ENCODE measurements at regions not wholly inside any gene's neighbourhood (a gene's known extent, or its start where the extent isn't known, plus 50 kb on each side); places are given as distances from the start of the nearest gene placed in this dataset.

- no peak for DNase-seq (ENCODE audit: low read depth, low spot score)
These were observed 274.2 kb upstream of the SMC2 start for GRCh38 chr9:103819936-103820335.

DNA sequence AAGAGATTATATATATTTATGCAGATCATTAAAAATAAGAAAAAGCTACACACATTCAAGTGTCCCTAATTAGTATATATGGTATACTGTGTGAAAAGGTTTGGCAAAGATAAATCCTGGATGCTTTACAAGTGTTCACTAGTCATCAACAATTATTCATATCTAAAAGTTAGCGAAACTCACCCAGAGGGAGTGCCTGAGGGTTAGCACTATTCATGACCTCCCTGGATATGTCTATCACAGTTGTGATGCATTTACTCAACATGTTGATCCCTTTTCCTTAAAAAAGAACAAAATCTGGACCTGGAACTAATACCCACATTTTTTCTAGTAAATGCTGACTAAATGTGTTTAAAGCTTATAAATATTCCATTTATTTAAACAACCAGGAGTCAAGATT, 273.0 kb upstream of the SMC2 start:
- DNase-seq (ENCODE audit: low read depth, low spot score) = no peak
- H3K4me3 ChIP-seq (ENCODE audit: low read length) = no peak overlapping the region

More at GRCh38 chr9:103819936-103820335, 274.2 kb upstream of the SMC2 start:
- no peak overlapping the region for H3K4me3 ChIP-seq (ENCODE audit: low read length)

- H3K4me3 ChIP-seq (ENCODE audit: low read length) = no peak overlapping the region
These were observed 256.2 kb upstream of the SMC2 start for GRCh38 chr9:103837940-103838339.

DNA sequence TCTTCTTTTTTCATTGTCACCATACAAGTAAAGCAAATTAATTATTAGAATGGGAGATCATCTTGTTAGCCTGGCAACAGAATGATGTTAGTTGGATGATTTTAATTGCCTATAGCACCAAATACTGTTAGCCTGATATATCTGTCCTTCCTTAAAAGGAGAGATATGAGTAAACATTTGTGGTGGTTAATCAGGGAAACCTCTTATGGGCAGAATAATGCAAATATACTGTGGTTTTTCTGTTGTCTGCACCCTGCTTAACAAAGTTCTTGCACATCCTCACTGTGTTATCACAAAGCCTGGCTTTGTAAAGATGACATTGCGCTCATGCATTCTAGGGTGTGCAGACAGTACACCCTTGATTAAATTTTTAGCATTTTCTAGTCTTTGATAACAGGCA, 254.9 kb upstream of the SMC2 start:
- no peak overlapping the region for H3K4me3 ChIP-seq (ENCODE audit: low read length)
- DNase-seq (ENCODE audit: low read depth, low spot score) = no peak

More at GRCh38 chr9:103837940-103838339, 256.2 kb upstream of the SMC2 start:
- no peak for DNase-seq (ENCODE audit: low read depth, low spot score)

GRCh38 chr9:103867886-103868285, 226.2 kb upstream of the SMC2 start:
- DNase-seq (ENCODE audit: low read depth, low spot score) = no peak
- H3K4me3 ChIP-seq (ENCODE audit: low read length) = no peak overlapping the region

DNA sequence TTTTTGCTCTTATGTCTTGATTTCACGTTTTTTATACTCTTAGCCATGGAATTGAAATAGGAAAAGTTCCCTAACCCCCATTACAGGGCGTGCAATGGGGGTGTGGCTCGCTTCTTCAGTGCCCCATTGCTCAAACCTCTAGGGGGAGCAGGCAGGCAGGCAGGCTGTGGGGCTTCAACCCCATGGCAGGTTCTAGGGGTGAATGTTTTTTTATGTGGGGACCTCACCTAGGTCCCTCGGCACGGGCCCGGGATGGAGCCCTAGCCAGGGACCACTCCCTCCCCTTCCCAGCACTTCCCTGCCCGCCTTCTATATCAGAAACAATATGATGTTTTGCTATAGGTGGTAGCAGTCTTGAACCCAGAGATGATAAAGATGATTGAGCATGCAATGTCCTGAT, 221.3 kb upstream of the SMC2 start:
- no peak for DNase-seq (ENCODE audit: low read depth, low spot score)
- no peak overlapping the region for H3K4me3 ChIP-seq (ENCODE audit: low read length)

GRCh38 chr9:103881419-103881818, 212.7 kb upstream of the SMC2 start:
- no peak for DNase-seq (ENCODE audit: low read depth, low spot score)
- H3K4me3 ChIP-seq (ENCODE audit: low read length) = no peak overlapping the region

DNA sequence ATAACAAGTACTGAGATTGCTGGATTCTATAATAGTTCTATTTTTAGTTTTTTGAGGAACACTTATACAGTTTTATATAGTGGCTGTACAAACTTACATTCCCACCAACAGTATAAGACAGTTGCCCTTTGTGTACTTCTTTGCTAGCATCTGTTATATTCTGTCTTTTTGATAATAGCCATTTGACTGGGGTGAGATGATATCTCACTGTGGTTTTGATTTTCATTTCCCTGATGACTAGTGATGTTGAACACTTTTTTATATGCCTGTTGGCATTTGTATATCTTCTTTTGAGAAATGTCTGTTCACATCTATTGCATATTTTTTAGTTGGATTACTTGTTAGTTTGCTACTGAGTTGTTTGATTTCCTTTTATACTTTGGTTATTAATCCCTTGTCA, 204.1 kb upstream of the SMC2 start:
- no peak for DNase-seq (ENCODE audit: low read depth, low spot score)
- no peak overlapping the region for H3K4me3 ChIP-seq (ENCODE audit: low read length)

DNA sequence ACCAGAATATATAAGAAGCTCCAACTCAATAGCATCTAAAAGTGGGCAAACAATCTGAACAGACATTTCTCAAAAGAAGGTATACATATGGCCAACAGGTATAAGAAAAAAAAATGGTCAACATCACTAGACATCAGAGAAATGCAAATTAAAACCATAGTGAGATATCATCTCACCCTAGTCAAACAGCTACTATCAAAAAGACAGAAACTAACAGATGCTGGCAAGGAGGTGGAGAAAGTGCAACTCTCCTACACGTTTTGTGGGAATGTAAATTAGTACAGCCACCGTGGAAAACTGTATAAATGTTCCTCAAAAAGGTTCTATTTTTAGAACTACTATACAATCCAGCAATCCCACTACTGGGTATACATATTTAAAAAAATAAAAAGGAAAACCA, 199.9 kb upstream of the SMC2 start:
- H3K4me3 ChIP-seq (ENCODE audit: low read length) = no peak overlapping the region
- no peak for DNase-seq (ENCODE audit: low read depth, low spot score)

- DNase-seq (ENCODE audit: low read depth, low spot score) = no peak
These were observed 195.6 kb upstream of the SMC2 start for GRCh38 chr9:103898550-103898949.

GRCh38 chr9:103899866-103900265, 194.2 kb upstream of the SMC2 start:
- H3K4me3 ChIP-seq (ENCODE audit: low read length) = no peak overlapping the region
- DNase-seq (ENCODE audit: low read depth, low spot score) = no peak

More at GRCh38 chr9:103898550-103898949, 195.6 kb upstream of the SMC2 start:
- no peak overlapping the region for H3K4me3 ChIP-seq (ENCODE audit: low read length)

DNA sequence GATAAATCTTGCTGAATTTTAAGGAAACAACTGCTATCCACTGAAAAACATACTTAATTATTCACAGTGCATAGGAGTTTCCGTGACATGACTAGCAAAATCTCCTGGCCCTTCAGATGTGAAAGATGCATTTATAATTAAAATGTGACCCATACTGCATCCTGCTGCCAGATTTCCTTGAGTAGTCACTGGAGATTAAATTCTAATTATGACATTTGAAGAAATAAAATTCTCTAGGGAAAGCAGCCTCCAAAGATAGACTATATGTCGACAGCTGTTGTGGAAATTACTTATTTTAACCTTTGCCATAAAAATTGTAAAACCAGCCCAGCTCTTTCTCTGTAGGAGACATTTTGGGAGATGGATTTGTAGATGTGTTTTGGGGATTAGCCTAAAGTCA, 193.6 kb upstream of the SMC2 start:
- H3K4me3 ChIP-seq (ENCODE audit: low read length) = no peak overlapping the region
- no peak for DNase-seq (ENCODE audit: low read depth, low spot score)

GRCh38 chr9:103902263-103902662, 191.8 kb upstream of the SMC2 start:
- H3K4me3 ChIP-seq (ENCODE audit: low read length) = no peak overlapping the region
- no peak for DNase-seq (ENCODE audit: low read depth, low spot score)

DNA sequence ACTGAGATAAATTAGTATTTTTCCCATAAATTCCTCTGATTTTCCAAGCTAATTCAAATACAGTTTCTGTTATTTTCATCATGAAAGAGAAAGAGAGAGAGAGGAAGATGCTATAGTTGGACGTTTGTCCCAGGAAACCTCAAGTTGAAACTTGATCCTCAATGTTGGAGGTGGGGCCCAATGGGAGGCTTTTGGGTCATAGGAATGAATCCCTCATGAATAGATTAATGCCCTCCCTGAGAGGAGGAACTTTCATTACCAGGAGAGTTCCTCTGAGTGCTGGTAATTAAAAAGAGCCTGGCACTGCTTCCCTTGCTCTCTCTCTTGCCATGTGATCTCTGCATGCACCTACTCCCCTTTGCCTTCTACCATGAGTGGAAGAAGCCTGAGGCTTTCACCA, 189.9 kb upstream of the SMC2 start:
- H3K4me3 ChIP-seq (ENCODE audit: low read length) = no peak overlapping the region
- DNase-seq (ENCODE audit: low read depth, low spot score) = no peak

GRCh38 chr9:103913899-103914298, 180.2 kb upstream of the SMC2 start:
- DNase-seq (ENCODE audit: low read depth, low spot score) = no peak

DNA sequence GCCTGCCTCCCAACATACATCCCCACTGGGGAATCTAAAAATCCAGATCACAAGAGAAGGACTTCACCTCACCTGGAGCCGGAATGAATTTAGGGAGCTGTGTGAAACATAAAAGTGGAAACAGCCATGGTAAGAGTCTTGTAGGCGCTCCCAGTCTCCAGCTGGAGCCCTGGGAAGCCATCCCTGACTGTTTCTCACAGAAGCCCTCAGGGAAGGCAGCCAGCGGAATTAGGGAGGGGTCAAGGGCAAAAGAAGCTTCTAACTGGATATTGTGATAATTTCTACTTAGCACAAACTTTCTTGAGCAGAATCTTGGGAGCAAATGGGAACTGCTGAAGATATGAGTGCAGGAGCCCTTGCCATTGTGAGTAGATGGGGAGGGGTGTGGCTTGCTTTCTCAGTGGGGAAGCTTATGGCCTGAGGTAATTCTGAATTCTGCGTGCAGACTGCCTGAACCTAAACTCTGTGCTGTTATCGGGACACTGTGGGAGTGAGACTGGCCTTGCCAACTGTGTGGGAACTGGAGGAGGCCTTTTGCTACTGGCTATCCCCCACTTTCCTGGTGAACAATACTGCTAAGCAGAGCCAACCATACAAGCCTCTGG, 174.4 kb upstream of the SMC2 start:
- DNase-seq (ENCODE audit: low read depth, low spot score) = no peak
- H3K4me3 ChIP-seq (ENCODE audit: low read length) = no peak overlapping the region

More at GRCh38 chr9:103913899-103914298, 180.2 kb upstream of the SMC2 start:
- no peak overlapping the region for H3K4me3 ChIP-seq (ENCODE audit: low read length)

DNA sequence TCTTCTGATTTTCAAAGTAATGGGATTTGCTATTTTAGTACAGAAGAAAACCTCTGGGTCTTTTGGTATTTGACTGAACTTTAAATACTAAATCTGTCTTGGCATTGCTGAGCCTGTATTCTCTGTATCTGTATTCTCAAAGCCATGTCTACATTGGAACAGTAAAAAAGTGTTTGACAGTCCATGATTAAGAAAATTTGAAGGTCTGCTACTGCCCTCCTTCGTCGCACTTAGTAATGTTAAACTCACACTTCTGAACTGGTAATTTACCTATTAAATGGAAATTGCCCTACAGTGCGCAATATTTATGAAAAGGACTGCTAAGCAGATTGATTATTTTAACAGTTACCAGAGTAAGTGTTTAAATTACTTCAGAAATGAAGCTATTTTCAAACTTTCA, 165.7 kb upstream of the SMC2 start:
- no peak for DNase-seq (ENCODE audit: low read depth, low spot score)
- H3K4me3 ChIP-seq (ENCODE audit: low read length) = no peak overlapping the region

GRCh38 chr9:103941104-103941503, 153.0 kb upstream of the SMC2 start:
- no peak for DNase-seq (ENCODE audit: low read depth, low spot score)
- no peak overlapping the region for H3K4me3 ChIP-seq (ENCODE audit: low read length)

DNA sequence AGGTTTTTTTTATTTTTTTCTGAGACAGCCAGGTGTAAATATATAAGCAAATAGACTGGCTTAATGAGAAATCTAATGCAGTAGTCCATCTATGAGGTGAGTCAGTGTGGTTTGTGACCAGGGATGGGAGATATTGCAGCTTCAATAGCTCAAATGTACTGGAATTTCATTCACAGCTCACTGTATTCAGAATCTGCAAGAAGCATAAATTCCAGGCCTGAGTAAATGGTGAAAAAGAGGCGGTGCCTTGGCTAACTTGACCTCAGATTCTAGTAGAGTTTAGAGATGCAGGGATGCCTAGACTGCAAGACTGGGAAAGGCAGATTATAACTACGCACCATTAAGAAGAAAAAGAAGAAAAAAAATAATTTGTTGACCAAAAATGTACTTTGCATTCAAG, 151.9 kb upstream of the SMC2 start:
- DNase-seq (ENCODE audit: low read depth, low spot score) = no peak
- H3K4me3 ChIP-seq (ENCODE audit: low read length) = no peak overlapping the region

- DNase-seq (ENCODE audit: low read depth, low spot score) = no peak
- no peak overlapping the region for H3K4me3 ChIP-seq (ENCODE audit: low read length)
These were observed 151.5 kb upstream of the SMC2 start for GRCh38 chr9:103942651-103943050.

- DNase-seq (ENCODE audit: low read depth, low spot score) = no peak
- no peak overlapping the region for H3K4me3 ChIP-seq (ENCODE audit: low read length)
These were observed 145.0 kb upstream of the SMC2 start for GRCh38 chr9:103949096-103949495.

DNA sequence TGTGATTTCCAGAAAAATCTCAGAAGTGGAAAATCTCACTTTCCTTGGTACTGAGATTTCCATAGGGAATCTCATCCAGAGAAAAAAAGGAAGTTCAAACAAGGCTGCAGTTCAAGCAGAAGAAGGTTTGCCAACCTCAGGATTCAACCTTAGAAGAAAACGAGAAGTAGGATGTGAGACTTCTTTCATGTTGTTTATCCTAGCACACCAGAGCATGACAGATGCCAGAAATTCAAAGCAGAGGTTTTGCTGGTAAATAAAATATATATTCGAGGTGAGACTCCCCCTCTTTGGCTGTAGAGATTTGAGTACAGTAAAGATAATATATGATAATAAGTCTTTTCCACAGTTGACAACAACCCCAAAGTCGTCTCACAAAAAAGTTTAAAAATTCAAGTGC, 116.9 kb upstream of the SMC2 start:
- no peak for DNase-seq (ENCODE audit: low read depth, low spot score)
- H3K4me3 ChIP-seq (ENCODE audit: low read length) = no peak overlapping the region

Data from Jurkat, Clone E6-1 (cell line).